Osteocyte (in vitro differentiated cells): ENCODE measurements at regions not wholly inside any gene's neighbourhood (a gene's known extent, or its start where the extent isn't known, plus 50 kb on each side); places are given as distances from the start of the nearest gene placed in this dataset.
"Not testable (repeated sequence)": the region's sequence is repeated elsewhere in the genome, so short reads cannot be mapped to it uniquely, and the experiment has no call there.

Source experiments
- DNase-seq: peaks from one replicate; pipeline ENCODE4 v3.0.0; 2021; ENCODE audit warnings: mixed read lengths; ENCODE audit not compliant: unreplicated experiment; ENCODE audit errors: extremely low spot score
- H3K27ac Mint-ChIP-seq: one replicate; pipeline ENCODE4 v1.8.0; 2021; ENCODE audit warnings: mild to moderate bottlenecking, mixed read lengths; ENCODE audit not compliant: unreplicated experiment
- H3K27me3 Mint-ChIP-seq: one replicate; pipeline ENCODE4 v1.8.0; 2021; ENCODE audit warnings: mixed read lengths; ENCODE audit not compliant: unreplicated experiment
- H3K36me3 Mint-ChIP-seq: one replicate; pipeline ENCODE4 v1.8.0; 2021; ENCODE audit warnings: mixed read lengths; ENCODE audit not compliant: unreplicated experiment
- H3K4me1 Mint-ChIP-seq: one replicate; pipeline ENCODE4 v1.8.0; 2021; ENCODE audit warnings: mixed read lengths; ENCODE audit not compliant: unreplicated experiment
- H3K4me3 Mint-ChIP-seq: one replicate; pipeline ENCODE4 v1.8.0; 2021; ENCODE audit warnings: mild to moderate bottlenecking, moderate library complexity, mixed read lengths; ENCODE audit not compliant: unreplicated experiment
- H3K9me3 Mint-ChIP-seq: one replicate; pipeline ENCODE4 v1.8.0; 2021; ENCODE audit warnings: mixed read lengths; ENCODE audit not compliant: unreplicated experiment
- CTCF ChIP-seq: fragments of 200-600 bp; sonication (generic); IDR thresholded peaks from 2 replicates; pipeline ENCODE4 v1.5.0; 2021; ENCODE audit warnings: antibody characterized with exemption, mild to moderate bottlenecking, moderate library complexity

GRCh38 chr17:71613996-71614395 is 506.8 kb upstream of the SOX9 start:
- no peak for DNase-seq
- no peaks in the 10 kb centered on the region for H3K27me3 Mint-ChIP-seq
- no peak overlapping the region for H3K4me3 Mint-ChIP-seq
- H3K36me3 Mint-ChIP-seq: no peaks in the 10 kb centered on the region
- H3K27ac Mint-ChIP-seq: no peak overlapping the region
- no peak for TF ChIP-seq CTCF
- peaks cover 10% of the 10 kb centered on the region for H3K9me3 Mint-ChIP-seq
- H3K4me1 Mint-ChIP-seq: no peaks in the 10 kb centered on the region

GRCh38 chr17:71615820-71616219 is 505.0 kb upstream of the SOX9 start:
- H3K27me3 Mint-ChIP-seq: no peaks in the 10 kb centered on the region
- no peak overlapping the region for H3K4me3 Mint-ChIP-seq
- no peaks in the 10 kb centered on the region for H3K36me3 Mint-ChIP-seq
- no peaks in the 10 kb centered on the region for H3K4me1 Mint-ChIP-seq
- no peak overlapping the region for H3K27ac Mint-ChIP-seq
- TF ChIP-seq CTCF: no peak
- no peak for DNase-seq
- H3K9me3 Mint-ChIP-seq: peaks cover 10% of the 10 kb centered on the region

GRCh38 chr17:71617767-71618166 is 503.1 kb upstream of the SOX9 start:
- not testable (repeated sequence) for H3K4me1 Mint-ChIP-seq, H3K9me3 Mint-ChIP-seq, H3K36me3 Mint-ChIP-seq, DNase-seq, H3K4me3 Mint-ChIP-seq, H3K27ac Mint-ChIP-seq, H3K27me3 Mint-ChIP-seq

- H3K36me3 Mint-ChIP-seq: no peaks in the 10 kb centered on the region
- no peak overlapping the region for H3K4me3 Mint-ChIP-seq
- no peaks in the 10 kb centered on the region for H3K9me3 Mint-ChIP-seq
- TF ChIP-seq CTCF: no peak
- peaks cover 3% of the 10 kb centered on the region for H3K4me1 Mint-ChIP-seq
- no peak overlapping the region for H3K27ac Mint-ChIP-seq
- DNase-seq: no peak
- no peaks in the 10 kb centered on the region for H3K27me3 Mint-ChIP-seq
These were observed 495.5 kb upstream of the SOX9 start for GRCh38 chr17:71625330-71625729.

GRCh38 chr17:71628306-71628705 is 492.5 kb upstream of the SOX9 start:
- Mint-ChIP-seq H3K27me3 (no peaks in the 10 kb centered on the region), H3K4me3 (no peak overlapping the region), H3K36me3 (no peaks in the 10 kb centered on the region), H3K9me3 (no peaks in the 10 kb centered on the region), H3K27ac (no peak overlapping the region), H3K4me1 (peaks cover 27% of the 10 kb centered on the region)
- TF ChIP-seq CTCF: no peak
- DNase-seq: no peak

- TF ChIP-seq CTCF: no peak
- peaks cover 29% of the 10 kb centered on the region for H3K4me1 Mint-ChIP-seq
- H3K27me3 Mint-ChIP-seq: no peaks in the 10 kb centered on the region
- no peak for DNase-seq
- H3K36me3 Mint-ChIP-seq: no peaks in the 10 kb centered on the region
- no peak overlapping the region for H3K4me3 Mint-ChIP-seq
- no peaks in the 10 kb centered on the region for H3K9me3 Mint-ChIP-seq
- peak overlapping the region; percentile 1 for H3K27ac Mint-ChIP-seq
These were observed 489.3 kb upstream of the SOX9 start for GRCh38 chr17:71631483-71631882.
